A673 (cell line): ENCODE measurements at regions not wholly inside any gene's neighbourhood (a gene's known extent, or its start where the extent isn't known, plus 50 kb on each side); places are given as distances from the start of the nearest gene placed in this dataset.

Experiments used
- BruUV-seq: library from RNA; stranded (reverse); fragments of 400-500 nt; replicated peaks from 2 replicates; lab custom pipeline; 2021; lab: Mats Ljungman, UMichigan
- CTCF ChIA-PET: fragments of 300-600 bp; sonication (Branson Sonifier 250); formaldehyde crosslinking; loops from one replicate; lab custom pipeline; 2022; ENCODE audit warnings: antibody characterized with exemption; lab: Charles Lee
- POLR2A ChIA-PET: fragments of 300-600 bp; sonication (Branson Sonifier 250); formaldehyde crosslinking; loops from one replicate; lab custom pipeline; 2022; ENCODE audit warnings: antibody characterized with exemption; ENCODE audit not compliant: low non-redundant PET; lab: Charles Lee
- DNase-seq: peaks from one replicate; pipeline ENCODE4 v3.0.0-alpha.2; 2015; ENCODE audit warnings: low spot score
- H3K27ac ChIP-seq: fragments of 200-600 bp; sonication (generic); 2 replicates; pipeline ENCODE4 v1.5.1; 2016; ENCODE audit warnings: mixed run types, low read depth, mild to moderate bottlenecking, mixed read lengths, antibody characterized with exemption, low read length; ENCODE audit not compliant: poor library complexity, severe bottlenecking
- H3K27me3 ChIP-seq: fragments of 200-600 bp; sonication (generic); replicated peaks from 2 replicates; pipeline ENCODE4 v1.6.1; 2017; ENCODE audit warnings: mixed run types, low read depth, mild to moderate bottlenecking, mixed read lengths, antibody characterized with exemption, low read length; ENCODE audit not compliant: insufficient read depth, poor library complexity
- H3K36me3 ChIP-seq: fragments of 200-600 bp; sonication (generic); 2 replicates; pipeline ENCODE4 v1.6.1; 2016; ENCODE audit warnings: mixed run types, mild to moderate bottlenecking, mixed read lengths, antibody characterized with exemption, low read length; ENCODE audit not compliant: insufficient read depth, poor library complexity, severe bottlenecking
- H3K4me1 ChIP-seq: fragments of 200-600 bp; sonication (generic); 2 replicates; pipeline ENCODE4 v1.6.1; 2017; ENCODE audit warnings: mixed run types, mild to moderate bottlenecking, mixed read lengths, antibody characterized with exemption, low read length; ENCODE audit not compliant: insufficient read depth, poor library complexity, severe bottlenecking
- H3K4me3 ChIP-seq: fragments of 200-600 bp; sonication (generic); 2 replicates; pipeline ENCODE4 v1.5.1; 2016; ENCODE audit warnings: low read depth, mixed run types, mild to moderate bottlenecking, mixed read lengths, low read length; ENCODE audit not compliant: poor library complexity, severe bottlenecking
- H3K9me3 ChIP-seq: fragments of 200-600 bp; sonication (generic); 2 replicates; pipeline ENCODE4 v1.6.1; 2016; ENCODE audit warnings: mixed run types, low read depth, mild to moderate bottlenecking, mixed read lengths, antibody characterized with exemption, low read length; ENCODE audit not compliant: poor library complexity, severe bottlenecking
- CTCF ChIP-seq: fragments of 300-800, 200-600 bp; sonication (generic); conservative IDR thresholded peaks from 2 replicates; pipeline ENCODE4 v1.5.1; 2017; ENCODE audit warnings: low read depth, mild to moderate bottlenecking, antibody characterized with exemption, low read length, moderate library complexity, mixed read lengths
- EZH2 ChIP-seq: fragments of 200-600 bp; sonication (generic); IDR thresholded peaks from 2 replicates; pipeline ENCODE4 v1.6.1; 2017; ENCODE audit warnings: borderline replicate concordance, low read depth, mild to moderate bottlenecking, mixed read lengths, antibody characterized with exemption, low read length; ENCODE audit not compliant: poor library complexity, severe bottlenecking
- intact Hi-C: fragments of 100-400 bp; cut with micrococcal nuclease; formaldehyde crosslinking; loops from one replicate; pipeline ENCODE4 v1.10.0; 2022; ENCODE audit not compliant: unreplicated experiment

DNA sequence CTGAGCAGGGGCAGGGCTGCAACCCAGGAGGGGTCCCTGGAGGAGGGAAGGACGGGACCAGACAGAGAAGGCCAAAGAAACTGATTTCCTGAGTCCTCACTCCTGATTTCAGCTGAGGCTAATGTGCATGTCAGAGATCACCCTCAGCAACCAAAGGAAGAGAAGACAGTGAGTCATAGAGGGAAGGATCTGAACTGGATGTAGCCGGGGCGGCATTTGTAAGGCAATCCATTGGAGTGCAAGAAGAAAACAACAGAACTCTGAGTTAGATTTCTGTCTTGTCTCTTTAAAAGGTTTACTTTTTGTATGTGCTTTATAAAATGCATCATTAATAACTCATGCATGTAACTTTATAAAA, 105.3 kb upstream of the AGBL1 start:
- H3K4me1 ChIP-seq, result no peaks in the 10 kb centered on the region
- H3K4me3 ChIP-seq, result no peak overlapping the region
- CTCF ChIA-PET, result no interaction called here
- no peak for DNase-seq
- H3K27me3 ChIP-seq, result peaks cover 31% of the 10 kb centered on the region
- POLR2A ChIA-PET, result no interaction called here
- intact Hi-C loops, result no loop called here
- H3K9me3 ChIP-seq, result no peaks in the 10 kb centered on the region
- H3K36me3 ChIP-seq, result no peaks in the 10 kb centered on the region
- H3K27ac ChIP-seq, result no peak overlapping the region
- BruUV-seq, result no TSS peak
- TF ChIP-seq CTCF (no peak), EZH2 (no peak)

GRCh38 chr15:85974742-85975141, 104.9 kb upstream of the AGBL1 start:
- no peaks in the 10 kb centered on the region for H3K4me1 ChIP-seq
- DNase-seq, result no peak
- intact Hi-C loops, result no loop called here
- H3K27ac ChIP-seq, result no peak overlapping the region
- H3K27me3 ChIP-seq, result peaks cover 31% of the 10 kb centered on the region
- no peak overlapping the region for H3K4me3 ChIP-seq
- no peaks in the 10 kb centered on the region for H3K36me3 ChIP-seq
- ChIA-PET POLR2A (no interaction called here), CTCF (no interaction called here)
- no TSS peak for BruUV-seq
- TF ChIP-seq EZH2 (no peak), CTCF (no peak)
- no peaks in the 10 kb centered on the region for H3K9me3 ChIP-seq

- no peak overlapping the region for H3K4me3 ChIP-seq
- H3K27ac ChIP-seq, result no peak overlapping the region
- no peak for DNase-seq
- no peaks in the 10 kb centered on the region for H3K36me3 ChIP-seq
- peaks cover 31% of the 10 kb centered on the region for H3K27me3 ChIP-seq
- intact Hi-C loops, result no loop called here
- H3K9me3 ChIP-seq, result no peaks in the 10 kb centered on the region
- BruUV-seq, result no TSS peak
- TF ChIP-seq EZH2, result no peak
- TF ChIP-seq CTCF, result no peak
- H3K4me1 ChIP-seq, result no peaks in the 10 kb centered on the region
- POLR2A ChIA-PET, result no interaction called here
- CTCF ChIA-PET, result no interaction called here
Observed at GRCh38 chr15:85976102-85976501, 103.6 kb upstream of the AGBL1 start.
